GM12878 (cell line): ENCODE measurements at regions not wholly inside any gene's neighbourhood (a gene's known extent, or its start where the extent isn't known, plus 50 kb on each side); places are given as distances from the start of the nearest gene placed in this dataset.

Experiments used
- ATAC-seq: fragments of 200-7000 bp; cut with Tn5 transposase; 3 replicates; pipeline ENCODE4 v1.9.1; 2020; ENCODE audit warnings: mild to moderate bottlenecking, moderate library complexity
- BruUV-seq: library from RNA; stranded (reverse); fragments of 400-500 nt; replicated peaks from 2 replicates; lab custom pipeline; 2021; lab: Mats Ljungman, UMichigan
- CTCF ChIA-PET: fragments of 300-600 bp; sonication (Branson Sonifier 250); formaldehyde crosslinking; extraction: SDS; loops from one replicate; lab custom pipeline; 2021; ENCODE audit warnings: inconsistent platforms; lab: Yijun Ruan, JAX
- POLR2A ChIA-PET: fragments of 350-600 bp; formaldehyde crosslinking; extraction: SDS; loops from one replicate; lab custom pipeline; 2021; ENCODE audit warnings: inconsistent platforms; lab: Charles Lee
- RAD21 ChIA-PET: fragments of 300-600 bp; sonication (Branson Sonifier 250); formaldehyde crosslinking; loops from one replicate; lab custom pipeline; 2023; ENCODE audit warnings: antibody characterized with exemption; ENCODE audit not compliant: unreplicated experiment; lab: Charles Lee
- SMC1A ChIA-PET: fragments of 300-600 bp; sonication (Branson Sonifier 250); formaldehyde crosslinking; loops from one replicate; lab custom pipeline; 2023; ENCODE audit not compliant: unreplicated experiment, uncharacterized antibody; lab: Charles Lee
- DNase-seq: peaks from one replicate; pipeline ENCODE4 v3.0.0-alpha.2; 2011; ENCODE audit warnings: low read depth, low spot score
- FAIRE-seq: peaks from 3 replicates; lab custom pipeline; 2011; peaks lifted over from hg19 to GRCh38; lab: Jason Lieb, UNC
- H2AFZ ChIP-seq: 2 replicates; pipeline ENCODE4 v1.6.0; 2011; ENCODE audit warnings: low read depth, low read length, control low read depth; ENCODE audit not compliant: control insufficient read depth
- H3K27ac ChIP-seq: 2 replicates; pipeline ENCODE4 v1.5.1; 2011; ENCODE audit warnings: control low read depth; ENCODE audit not compliant: control insufficient read depth, insufficient read depth
- H3K27me3 ChIP-seq, 2 experiments: replicated peaks in 1 of 2; 2 replicates each; pipeline versions ENCODE4 v1.6.0 to v1.6.1; 2011; ENCODE audit warnings: low read length in 1 of 2; ENCODE audit not compliant: control insufficient read depth in 2 of 2, insufficient read depth in 2 of 2
- H3K36me3 ChIP-seq, 2 experiments: 2 replicates each; pipeline ENCODE4 v1.5.1; 2011; ENCODE audit warnings: low read length in 1 of 2; ENCODE audit not compliant: control insufficient read depth in 2 of 2, insufficient read depth in 2 of 2
- H3K4me1 ChIP-seq: 2 replicates; pipeline ENCODE4 v1.6.1; 2011; ENCODE audit warnings: mild to moderate bottlenecking, low read length, moderate library complexity, mixed read lengths; ENCODE audit not compliant: control insufficient read depth, insufficient read depth
- H3K4me2 ChIP-seq: 2 replicates; pipeline ENCODE4 v1.6.0; 2011; ENCODE audit warnings: control low read depth; ENCODE audit not compliant: control insufficient read depth, insufficient read depth
- H3K4me3 ChIP-seq: fragments of 200-600 bp; sonication (generic); 2 replicates; pipeline ENCODE4 v1.5.1; 2016
- H3K79me2 ChIP-seq: 2 replicates; pipeline ENCODE4 v1.6.0; 2011; ENCODE audit warnings: low read length; ENCODE audit not compliant: control insufficient read depth, insufficient read depth
- H3K9ac ChIP-seq: 2 replicates; pipeline ENCODE4 v1.8.0; 2011; ENCODE audit warnings: low read length, control low read depth, mixed read lengths; ENCODE audit not compliant: control insufficient read depth, insufficient read depth
- H3K9me3 ChIP-seq: replicated peaks from 3 replicates; pipeline ENCODE4 v1.5.1; 2011; ENCODE audit warnings: mild to moderate bottlenecking, low read length; ENCODE audit not compliant: control insufficient read depth, insufficient read depth
- H4K20me1 ChIP-seq: 2 replicates; pipeline ENCODE4 v1.6.0; 2011; ENCODE audit not compliant: control insufficient read depth, insufficient read depth
- ATF7 ChIP-seq: fragments of 450-650 bp; IDR thresholded peaks from 2 replicates; pipeline ENCODE4 v1.6.1; 2016; ENCODE audit warnings: low read depth, mild to moderate bottlenecking
- CTCF ChIP-seq, 3 experiments: IDR thresholded peaks in 2 of 3; conservative IDR thresholded peaks in 1 of 3; 2 replicates each; pipeline ENCODE4 v1.5.1; 2011; ENCODE audit warnings: low read depth in 3 of 3, low read length in 3 of 3, mild to moderate bottlenecking in 3 of 3, control low read depth in 2 of 3, moderate library complexity in 2 of 3, inconsistent platforms in 1 of 3, mixed read lengths in 1 of 3; ENCODE audit not compliant: control insufficient read depth in 2 of 3, insufficient read depth in 1 of 3; ENCODE audit errors: extremely low read depth in 1 of 3
- EGR1 ChIP-seq, 2 experiments: IDR thresholded peaks; 1 replicate in 1 of 2; 2 replicates in 1 of 2; pipeline ENCODE4 v1.6.1; 2011 to 2012; ENCODE audit warnings: low read depth in 2 of 2, low read length in 2 of 2, borderline replicate concordance in 1 of 2, mild to moderate bottlenecking in 1 of 2, moderate library complexity in 1 of 2
- HSF1 ChIP-seq: fragments of 150-350 bp; IDR thresholded peaks from 2 replicates; pipeline ENCODE4 v1.6.1; 2014; ENCODE audit warnings: mild to moderate bottlenecking, low read depth, low read length
- IRF5 ChIP-seq: fragments of 450-650 bp; IDR thresholded peaks from 2 replicates; pipeline ENCODE4 v1.6.1; 2017; ENCODE audit warnings: borderline replicate concordance
- RCOR1 ChIP-seq: conservative IDR thresholded peaks from 2 replicates; pipeline ENCODE4 v1.6.1; 2012; ENCODE audit warnings: low read depth, low read length, improper control_type of control experiment
- USF2 ChIP-seq: IDR thresholded peaks from 2 replicates; pipeline ENCODE4 v1.6.1; 2011; ENCODE audit warnings: low read depth, low read length, improper control_type of control experiment, borderline replicate concordance
- ZBTB33 ChIP-seq: fragments of 450-650 bp; IDR thresholded peaks from 2 replicates; pipeline ENCODE4 v1.6.1; 2017; ENCODE audit warnings: mild to moderate bottlenecking
- ZBTB40 ChIP-seq: fragments of 450-650 bp; IDR thresholded peaks from 2 replicates; pipeline ENCODE4 v1.6.1; 2016; ENCODE audit warnings: mild to moderate bottlenecking, moderate library complexity, borderline replicate concordance
- ZNF274 ChIP-seq: IDR thresholded peaks from one replicate; pipeline ENCODE4 v1.8.0; 2011; ENCODE audit not compliant: insufficient read length, insufficient read depth
- WGBS: methylation state at CpG from one replicate; pipeline ENCODE4 v1.1.6; 2016; ENCODE audit warnings: low lambda C conversion rate; ENCODE audit not compliant: insufficient replicate concordance, insufficient coverage; ENCODE audit errors: missing lambda C conversion rate; 5-methylcytosine and 5-hydroxymethylcytosine counted together
- in situ Hi-C: fragments of 300-500 bp; cut with MboI; formaldehyde crosslinking; loops from 9 replicates; pipeline ENCODE4 v1.14.3; 2018; ENCODE audit warnings: mixed read lengths
- intact Hi-C: fragments of 100-400 bp; cut with micrococcal nuclease; formaldehyde crosslinking; loops from one replicate; pipeline ENCODE4 v1.14.2; 2022; ENCODE audit not compliant: unreplicated experiment

- CTCF ChIA-PET: no interaction called here
- no peak for TF ChIP-seq RCOR1
- TF ChIP-seq ZNF274: no peak
- no peak for TF ChIP-seq ZBTB33
- TF ChIP-seq ZBTB40: no peak
- no peak for TF ChIP-seq USF2
- TF ChIP-seq CTCF (IDR thresholded peaks at IDR 0.05 in 2 of 3, conservative IDR thresholded peaks at IDR 0.05 in 1 of 3; ENCODE audit: control insufficient read depth in 2 of 3, extremely low read depth in 1 of 3, insufficient read depth in 1 of 3, low read depth in 3 of 3, low read length in 3 of 3): no peak
- no peak for TF ChIP-seq HSF1
- TF ChIP-seq IRF5: no peak
- TF ChIP-seq EGR1 (IDR thresholded peaks at IDR 0.05; ENCODE audit: borderline replicate concordance in 1 of 2, low read depth in 2 of 2, low read length in 2 of 2): no peak
- TF ChIP-seq ATF7: no peak
Observed at GRCh38 chr2:153052807-153053559, 334.6 kb downstream of the ARL6IP6 start.

More at GRCh38 chr2:153052807-153053559, 334.6 kb downstream of the ARL6IP6 start:
- intact Hi-C loops: no loop called here
- Histone ChIP-seq H3K27me3 (no peaks in the 10 kb centered on the region), H3K27ac (no peak overlapping the region), H3K36me3 (no peaks in the 10 kb centered on the region), H3K9me3 (no peaks in the 10 kb centered on the region), H3K4me1 (no peaks in the 10 kb centered on the region), H3K4me2 (no peak overlapping the region), H4K20me1 (no peaks in the 10 kb centered on the region), H3K9ac (no peak overlapping the region), H3K4me3 (no peak overlapping the region), H2AFZ (no peak overlapping the region), H3K79me2 (no peaks in the 10 kb centered on the region)
- ChIA-PET RAD21 (no interaction called here), POLR2A (no interaction called here), SMC1A (no interaction called here)
- ATAC-seq (no peak), DNase-seq (no peak), FAIRE-seq (no peak)
- BruUV-seq: no TSS peak
- in situ Hi-C loops: no loop called here
- 20% methylated on average over 6 of the region's 6 CpGs for WGBS
